Prostate gland (tissue), 2 donors: ENCODE measurements at regions not wholly inside any gene's neighbourhood (a gene's known extent, or its start where the extent isn't known, plus 50 kb on each side); places are given as distances from the start of the nearest gene placed in this dataset.

Experiments
- POLR2AphosphoS5 ChIP-seq: sonication (generic); formaldehyde crosslinking; IDR thresholded peaks from one replicate; pipeline ENCODE4 v1.6.1; 2017; ENCODE audit warnings: antibody characterized with exemption
- TF ChIP-seq, protein P1 (sequence below), 4 experiments: fragments of 200-600 bp in 2 of 4; fragments of 450-650 bp in 2 of 4; sonication (generic) in 2 of 4; IDR thresholded peaks; 1 replicate in 3 of 4; 2 replicates in 1 of 4; pipeline ENCODE4 v1.5.1; 2016 to 2019; ENCODE audit warnings: antibody characterized with exemption in 4 of 4, mild to moderate bottlenecking in 2 of 4, moderate library complexity in 2 of 4

DNA sequence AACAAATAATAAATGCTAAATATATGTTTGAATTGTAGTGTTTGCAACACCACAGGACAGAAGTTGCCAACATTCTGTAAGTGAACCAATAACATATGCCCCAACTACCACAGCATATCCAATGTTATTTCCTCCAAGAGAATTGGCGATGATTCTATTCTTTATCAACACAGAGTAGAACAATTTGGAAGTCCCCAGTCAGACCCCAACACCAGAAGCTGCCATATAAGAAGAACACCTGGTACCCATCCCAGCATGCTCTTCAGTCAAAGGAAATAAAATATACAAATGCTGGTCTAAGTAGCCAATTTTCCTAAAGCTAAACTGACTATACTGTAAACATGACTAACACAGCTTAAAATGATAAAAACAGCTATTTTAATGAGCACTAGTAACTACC, 145.7 kb downstream of the KLF12 start:
- TF ChIP-seq POLR2AphosphoS5 = no peak
- TF ChIP-seq, protein P1, sequence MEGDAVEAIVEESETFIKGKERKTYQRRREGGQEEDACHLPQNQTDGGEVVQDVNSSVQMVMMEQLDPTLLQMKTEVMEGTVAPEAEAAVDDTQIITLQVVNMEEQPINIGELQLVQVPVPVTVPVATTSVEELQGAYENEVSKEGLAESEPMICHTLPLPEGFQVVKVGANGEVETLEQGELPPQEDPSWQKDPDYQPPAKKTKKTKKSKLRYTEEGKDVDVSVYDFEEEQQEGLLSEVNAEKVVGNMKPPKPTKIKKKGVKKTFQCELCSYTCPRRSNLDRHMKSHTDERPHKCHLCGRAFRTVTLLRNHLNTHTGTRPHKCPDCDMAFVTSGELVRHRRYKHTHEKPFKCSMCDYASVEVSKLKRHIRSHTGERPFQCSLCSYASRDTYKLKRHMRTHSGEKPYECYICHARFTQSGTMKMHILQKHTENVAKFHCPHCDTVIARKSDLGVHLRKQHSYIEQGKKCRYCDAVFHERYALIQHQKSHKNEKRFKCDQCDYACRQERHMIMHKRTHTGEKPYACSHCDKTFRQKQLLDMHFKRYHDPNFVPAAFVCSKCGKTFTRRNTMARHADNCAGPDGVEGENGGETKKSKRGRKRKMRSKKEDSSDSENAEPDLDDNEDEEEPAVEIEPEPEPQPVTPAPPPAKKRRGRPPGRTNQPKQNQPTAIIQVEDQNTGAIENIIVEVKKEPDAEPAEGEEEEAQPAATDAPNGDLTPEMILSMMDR (IDR thresholded peaks at IDR 0.05) = no peak
